HG03135 (cell line): ENCODE measurements at regions not wholly inside any gene's neighbourhood (a gene's known extent, or its start where the extent isn't known, plus 50 kb on each side); places are given as distances from the start of the nearest gene placed in this dataset.

Experiments
- ATAC-seq: cut with Tn5 transposase; IDR thresholded peaks from one replicate; pipeline ENCODE4 v1.9.1; 2021; ENCODE audit warnings: mild to moderate bottlenecking, moderate library complexity; ENCODE audit not compliant: unreplicated experiment

GRCh38 chr9:80359291-80359690, 787.5 kb downstream of the TLE4 start:
- no peak for ATAC-seq

DNA sequence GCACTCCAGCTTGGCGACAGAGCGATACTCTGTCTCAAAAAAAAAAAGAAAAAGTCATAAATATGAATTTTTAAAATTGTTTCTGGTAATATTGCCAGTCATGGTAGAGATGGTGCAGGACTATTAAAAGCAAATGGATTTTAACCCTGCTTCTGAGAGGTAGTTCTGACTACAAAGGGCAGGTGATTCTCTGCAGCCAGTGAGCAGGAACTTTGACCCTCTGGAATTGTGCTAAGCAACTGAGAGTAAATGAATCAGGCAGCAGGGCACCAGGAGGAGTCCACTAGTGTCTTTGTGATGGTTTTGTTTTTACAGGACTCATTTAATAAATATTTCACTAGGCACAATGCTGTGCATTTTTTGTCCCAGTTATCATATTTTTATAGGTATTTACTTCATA, 781.2 kb downstream of the TLE4 start:
- ATAC-seq, result no peak

- no peak for ATAC-seq
Measured at GRCh38 chr9:80351612-80352011, 779.8 kb downstream of the TLE4 start.

- no peak for ATAC-seq
Measured at GRCh38 chr9:80326105-80326504, 754.3 kb downstream of the TLE4 start.

- ATAC-seq, result no peak
Measured at GRCh38 chr9:80320916-80321315, 749.2 kb downstream of the TLE4 start.

- ATAC-seq, result no peak
Measured at GRCh38 chr9:80320480-80320879, 748.7 kb downstream of the TLE4 start.

DNA sequence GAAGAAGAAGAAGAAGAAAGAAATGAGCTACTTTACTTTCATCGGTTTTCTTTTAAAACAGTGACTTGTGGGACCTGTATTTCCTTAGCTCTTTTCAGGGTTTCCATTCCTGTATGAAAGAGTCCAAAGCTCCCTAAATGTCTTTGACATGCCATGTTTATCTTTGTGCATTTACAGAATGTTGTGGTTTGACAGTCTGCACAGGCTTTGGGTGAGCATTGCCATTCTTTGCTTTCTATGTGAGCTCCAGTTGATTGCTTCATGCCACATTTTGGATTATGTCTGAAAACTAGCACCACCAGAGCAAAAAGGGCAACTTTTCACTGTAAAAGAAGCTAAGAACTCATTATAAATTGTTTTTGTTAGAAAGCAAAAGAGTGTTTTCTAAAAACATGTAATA, 733.4 kb downstream of the TLE4 start:
- ATAC-seq, result no peak

DNA sequence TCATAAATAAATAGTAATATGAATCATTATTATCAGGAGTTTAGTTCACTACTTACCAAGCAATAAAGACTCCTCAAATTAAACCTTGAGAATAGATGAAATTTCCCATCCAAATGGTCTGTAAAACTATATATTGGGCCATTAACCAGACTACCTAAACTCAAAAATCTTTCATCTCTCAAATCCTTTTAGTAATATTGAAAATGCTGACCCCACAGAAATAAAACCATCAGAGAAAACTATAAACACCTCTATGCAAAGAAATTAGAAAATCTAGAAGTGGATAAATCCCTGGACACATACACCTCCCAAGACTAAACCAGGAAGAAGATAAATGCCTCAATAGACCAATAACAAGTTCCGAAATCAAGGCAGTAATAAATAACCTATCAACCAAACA, 723.2 kb downstream of the TLE4 start:
- no peak for ATAC-seq

GRCh38 chr9:80294318-80294717, 722.6 kb downstream of the TLE4 start:
- ATAC-seq, result no peak

DNA sequence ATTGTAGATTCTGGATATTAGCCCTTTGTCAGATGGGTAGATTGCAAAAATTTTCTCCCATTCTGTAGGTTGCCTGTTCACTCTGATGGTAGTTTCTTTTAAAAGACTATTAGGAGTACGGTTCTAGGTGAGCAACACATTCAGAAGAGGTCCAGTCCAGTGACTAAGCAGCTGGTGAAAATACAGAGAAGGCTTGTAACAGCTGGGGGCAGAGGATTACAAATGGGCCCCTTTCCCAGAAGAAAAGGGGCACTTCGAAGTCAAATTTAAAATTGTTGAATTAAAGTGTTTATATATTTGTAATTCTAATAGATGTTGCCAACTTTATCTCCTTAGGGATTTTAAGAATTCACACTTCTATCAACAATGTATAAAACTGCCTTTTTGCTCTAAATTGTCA, 720.5 kb downstream of the TLE4 start:
- ATAC-seq, result no peak

DNA sequence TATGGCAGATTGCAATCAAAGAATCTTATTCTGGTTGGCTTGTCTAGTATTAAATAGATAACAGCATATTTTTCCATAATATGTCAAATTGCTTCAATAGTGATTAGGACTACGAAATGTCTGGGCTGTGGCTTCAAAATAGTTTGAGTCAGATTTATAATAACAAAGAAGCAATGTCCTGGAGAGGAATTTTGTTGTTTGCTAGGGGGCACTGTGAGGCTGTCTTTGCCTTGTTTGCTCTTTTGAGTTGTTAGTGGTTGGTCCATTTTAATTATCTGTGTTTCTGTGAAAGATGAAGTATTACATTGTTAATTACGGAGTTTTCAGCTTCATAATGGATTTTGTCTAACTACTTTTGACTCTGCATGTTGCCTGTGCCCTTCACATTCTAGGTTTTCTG, 713.6 kb downstream of the TLE4 start:
- no peak for ATAC-seq

GRCh38 chr9:80282766-80283165, 711.0 kb downstream of the TLE4 start:
- ATAC-seq, result no peak

- ATAC-seq, result no peak
Measured at GRCh38 chr9:80259079-80259478, 687.3 kb downstream of the TLE4 start.

DNA sequence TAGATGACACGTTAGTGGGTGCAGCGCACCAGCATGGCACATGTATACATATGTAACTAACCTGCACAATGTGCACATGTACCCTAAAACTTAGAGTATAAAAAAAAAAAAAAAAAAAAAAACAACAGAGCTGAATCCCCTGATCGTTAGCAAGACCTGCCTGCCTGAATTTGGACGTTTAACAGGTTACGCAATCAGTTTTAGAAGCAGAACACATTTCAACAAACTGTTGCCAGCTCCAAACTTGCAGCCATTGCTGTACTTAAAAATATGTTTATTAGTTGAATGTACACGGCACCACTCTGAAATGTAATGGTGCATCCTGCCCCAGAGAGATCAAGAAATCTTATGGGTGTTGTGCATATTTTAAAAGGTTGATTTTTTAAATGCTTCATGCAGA, 680.0 kb downstream of the TLE4 start:
- ATAC-seq, result no peak

DNA sequence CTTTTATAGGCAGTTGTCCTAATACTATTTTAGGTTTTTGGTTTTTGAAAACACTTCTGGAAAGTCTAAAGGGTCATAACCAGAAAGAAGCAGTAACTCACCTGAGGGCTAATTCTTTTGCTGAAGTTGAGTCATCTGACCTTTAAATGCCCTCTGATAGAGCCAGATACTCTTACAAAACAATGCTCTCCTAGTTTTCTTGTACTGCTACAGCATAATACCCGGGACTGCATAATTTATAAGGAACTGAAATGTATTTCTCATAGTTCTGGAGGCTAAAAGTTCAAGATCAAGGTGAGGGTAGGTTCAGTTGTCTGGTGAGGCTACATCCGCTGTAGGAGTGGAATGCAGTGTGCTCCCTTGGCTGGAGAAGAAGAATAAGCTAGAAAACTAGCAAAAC, 670.3 kb downstream of the TLE4 start:
- no peak for ATAC-seq

GRCh38 chr9:80235752-80236151, 664.0 kb downstream of the TLE4 start:
- no peak for ATAC-seq

- ATAC-seq, result no peak
Measured at GRCh38 chr9:80233906-80234305, 662.1 kb downstream of the TLE4 start.

DNA sequence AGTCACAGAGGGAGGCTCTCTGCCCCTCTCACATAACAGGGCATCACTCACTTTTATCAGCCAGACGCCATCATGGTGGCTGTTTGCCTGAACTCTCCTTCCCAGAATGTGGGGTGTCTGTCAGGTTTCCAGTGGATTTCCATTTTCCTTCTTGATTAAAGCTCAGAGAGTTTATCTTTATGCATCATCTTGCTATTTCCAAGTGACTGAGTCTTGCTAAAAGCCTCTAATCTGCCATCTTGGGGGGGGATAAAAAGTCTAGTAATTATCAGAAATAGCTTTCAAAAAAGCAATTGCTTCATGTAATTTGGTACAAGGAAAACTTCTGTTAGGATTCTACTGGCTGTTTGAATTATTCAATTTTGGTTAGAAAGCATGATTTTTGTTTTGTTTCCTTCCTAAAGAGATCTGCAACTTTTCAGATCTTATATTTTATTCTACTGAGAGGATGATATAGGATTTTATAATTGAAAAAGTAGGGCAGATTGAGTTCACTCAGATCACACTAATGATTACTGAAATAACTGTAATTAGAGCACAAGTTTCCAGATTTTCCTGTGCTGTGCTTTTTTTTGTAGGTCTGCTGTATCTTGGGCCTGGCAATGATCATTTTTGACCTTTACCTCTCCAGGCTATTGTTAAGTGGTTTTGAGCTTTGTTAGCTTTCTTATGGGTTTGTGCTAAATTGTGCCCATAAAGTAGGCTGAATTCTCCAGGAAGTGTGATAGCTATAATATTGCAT, 661.5 kb downstream of the TLE4 start:
- no peak for ATAC-seq

- no peak for ATAC-seq
Measured at GRCh38 chr9:80231318-80232236, 659.8 kb downstream of the TLE4 start.

DNA sequence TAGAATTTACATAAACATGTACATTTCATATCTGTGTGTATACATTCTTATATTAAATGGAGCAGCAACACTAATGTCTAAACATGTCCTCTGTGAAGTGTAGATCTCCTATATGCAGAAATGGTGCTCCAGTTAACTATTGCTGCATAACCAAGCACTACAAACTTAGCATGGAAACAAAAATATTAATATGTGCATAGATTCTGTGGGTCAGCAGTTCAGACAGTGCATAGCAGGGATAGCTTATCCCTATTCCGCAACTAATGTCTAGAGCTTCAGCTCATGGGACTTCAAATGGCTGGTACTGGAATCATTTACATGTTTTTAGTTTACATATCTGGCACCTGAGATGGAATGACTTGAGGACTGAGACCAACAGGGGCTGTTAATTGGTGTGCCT, 652.1 kb downstream of the TLE4 start:
- no peak for ATAC-seq

- ATAC-seq, result no peak
Measured at GRCh38 chr9:80222466-80223169, 650.9 kb downstream of the TLE4 start.

DNA sequence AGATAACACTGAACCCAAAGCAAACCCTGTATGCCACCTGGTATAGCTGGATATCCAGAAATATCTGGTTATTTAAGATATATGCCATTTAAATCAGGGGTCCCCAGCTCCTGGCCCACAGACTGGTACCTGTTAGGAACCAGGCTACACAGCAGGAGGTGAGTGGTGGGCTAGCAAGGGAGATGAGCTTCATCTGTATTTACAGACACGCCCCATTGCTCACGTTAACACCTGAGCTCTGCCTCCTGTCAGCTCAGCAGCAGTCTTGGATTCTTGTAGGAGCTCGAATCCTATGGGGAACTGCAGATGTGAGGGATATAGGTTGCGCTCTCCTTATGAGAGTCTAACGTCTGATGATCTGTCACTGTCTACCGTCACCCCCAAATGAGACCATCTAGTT, 646.6 kb downstream of the TLE4 start:
- no peak for ATAC-seq
